Colon (tissue), 2 donors: ENCODE measurements at regions not wholly inside any gene's neighbourhood (a gene's known extent, or its start where the extent isn't known, plus 50 kb on each side); places are given as distances from the start of the nearest gene placed in this dataset.
"Not testable (repeated sequence)": the region's sequence is repeated elsewhere in the genome, so short reads cannot be mapped to it uniquely, and the experiment has no call there.

Experiments
- FAIRE-seq: peaks from 2 replicates; lab custom pipeline; 2012; peaks lifted over from hg19 to GRCh38; lab: Jason Lieb, UNC
- donor health status: control.
- donor health status: control.

DNA sequence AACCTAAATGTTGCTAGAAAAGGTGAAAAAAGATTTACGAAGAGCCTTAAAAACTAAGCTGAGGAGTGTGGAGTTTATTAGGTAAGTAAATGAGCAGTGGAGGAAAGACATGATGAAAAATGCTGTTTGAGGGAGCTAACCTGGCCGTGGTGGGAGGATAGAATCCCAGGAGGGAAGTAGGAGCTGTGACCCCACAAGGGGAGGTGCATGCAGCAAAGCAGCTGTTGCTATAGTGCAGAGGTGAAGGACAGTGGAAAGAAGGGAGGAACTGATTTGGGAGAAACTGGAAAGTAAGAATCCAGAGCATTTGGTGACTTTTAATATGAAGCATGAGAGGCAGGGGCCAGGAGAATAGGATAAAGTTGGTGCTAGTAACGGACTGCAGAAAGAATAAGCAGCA lies 271.7 kb upstream of the ADGRL2 start:
- no peak for FAIRE-seq

DNA sequence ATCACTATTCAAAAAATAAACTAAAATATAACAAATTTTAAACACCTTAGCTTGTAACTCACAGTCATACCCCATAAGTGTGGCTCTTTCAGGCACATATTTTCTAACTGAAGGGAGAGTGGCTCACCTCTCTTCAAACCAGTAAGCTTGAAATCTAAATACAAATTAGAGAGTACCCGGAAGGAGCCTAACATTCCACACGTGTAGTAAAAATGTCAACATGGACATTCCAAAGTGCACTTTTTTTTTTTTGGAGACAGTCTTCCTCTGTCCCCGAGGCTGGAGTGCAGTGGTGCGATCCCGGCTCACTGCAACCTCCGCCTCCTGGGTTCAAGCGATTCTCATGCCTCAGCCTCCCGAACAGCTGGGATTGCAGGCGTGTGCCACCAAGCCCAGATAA lies 275.6 kb upstream of the ADGRL2 start:
- FAIRE-seq = no peak

DNA sequence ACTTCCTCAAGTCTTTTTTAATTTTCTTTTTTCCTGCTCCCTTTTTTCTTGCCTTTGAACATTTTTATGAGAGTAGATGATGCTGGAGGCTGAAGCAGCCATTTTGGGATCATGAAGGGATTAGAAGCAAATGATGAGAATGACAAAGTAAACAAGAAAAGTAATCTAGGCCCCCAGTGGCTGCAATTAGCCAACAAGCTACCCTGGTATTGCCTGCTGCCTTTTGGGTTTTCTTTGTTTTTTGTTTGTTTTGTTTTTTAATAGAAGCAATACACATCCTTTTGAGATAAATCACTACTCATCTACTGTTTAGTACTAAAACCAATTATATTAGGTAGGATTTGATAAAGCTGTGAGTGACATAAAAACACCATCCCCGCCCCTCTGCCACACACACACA lies 280.7 kb upstream of the ADGRL2 start:
- no peak for FAIRE-seq

DNA sequence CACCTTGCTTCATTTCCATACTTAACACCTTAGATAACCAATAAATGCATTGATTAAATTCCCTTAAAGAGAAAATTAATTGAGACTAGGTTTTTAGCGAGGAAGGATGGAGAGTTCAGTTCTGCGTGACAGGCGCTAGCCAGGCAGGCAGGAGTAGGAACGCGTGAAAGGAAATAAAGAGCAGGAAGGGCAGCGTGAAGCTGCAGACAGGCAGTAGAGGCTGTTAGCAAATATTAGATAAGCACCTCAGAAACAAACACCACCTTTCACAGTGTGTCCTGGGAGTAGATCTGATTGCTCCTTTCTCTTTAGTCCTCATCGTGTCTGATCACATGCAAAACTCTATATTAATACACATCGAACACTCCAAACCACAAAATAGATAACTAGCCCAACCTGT lies 282.7 kb upstream of the ADGRL2 start:
- FAIRE-seq = no peak

DNA sequence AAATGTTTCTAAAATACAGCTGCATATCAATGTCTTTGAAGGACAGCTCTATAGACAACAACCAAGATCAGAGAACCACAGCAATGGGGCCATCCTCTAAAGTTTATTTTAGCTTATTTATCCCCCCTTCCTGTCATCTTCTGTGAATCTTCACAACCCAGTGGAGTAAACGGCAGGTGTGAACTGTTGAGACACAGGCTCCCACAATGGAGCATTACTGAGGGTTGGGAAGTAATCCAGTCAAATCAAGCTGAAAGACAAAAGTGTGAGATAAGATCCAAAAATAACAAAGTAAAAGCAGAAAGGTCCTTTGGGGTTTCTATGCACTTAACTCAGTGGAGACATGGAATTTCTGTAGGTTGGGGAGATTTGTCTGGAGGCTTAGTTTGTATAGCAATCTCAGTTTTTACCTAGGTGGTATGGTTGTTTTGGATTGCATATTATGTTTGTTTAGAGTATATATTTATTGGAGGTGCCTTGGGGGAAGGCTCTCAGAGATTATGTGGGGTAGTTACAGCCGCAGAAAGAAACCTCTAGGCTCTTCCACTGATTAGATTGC lies 286.9 kb upstream of the ADGRL2 start:
- FAIRE-seq = no peak

DNA sequence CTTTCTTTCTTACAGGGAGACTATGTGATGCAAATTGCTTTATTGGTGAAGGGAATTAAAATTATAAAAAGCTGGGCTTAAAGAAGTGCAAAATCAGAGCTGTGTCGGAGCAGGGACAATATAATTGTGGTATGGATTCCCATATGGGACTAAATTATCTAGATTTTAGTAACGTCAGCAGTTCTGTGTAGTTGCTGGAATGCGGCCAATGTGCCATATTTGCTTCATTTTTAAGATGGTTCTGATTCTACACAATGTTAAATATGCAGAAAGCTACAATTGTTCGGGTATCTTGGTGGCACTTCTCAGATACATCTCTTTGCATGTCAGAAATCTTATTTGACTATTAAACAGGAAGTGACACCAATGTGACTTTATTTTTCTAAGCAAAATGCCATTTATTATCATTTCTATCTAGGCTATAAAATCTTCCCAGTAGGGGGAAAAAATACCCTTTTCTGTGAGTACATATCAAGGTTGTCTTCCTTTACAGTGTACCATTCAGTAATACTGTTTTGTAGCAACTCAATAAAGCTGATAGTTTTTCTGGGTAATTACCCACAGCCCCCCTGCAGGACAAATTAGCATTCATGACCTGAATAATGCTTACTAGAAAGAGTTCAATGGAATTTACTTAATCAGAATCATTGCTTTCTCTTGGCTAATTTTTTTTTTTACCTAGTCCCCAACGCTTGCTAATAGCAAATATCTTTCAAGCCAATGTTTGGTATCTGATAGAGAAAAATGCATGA lies 288.3 kb upstream of the ADGRL2 start:
- no peak for FAIRE-seq

DNA sequence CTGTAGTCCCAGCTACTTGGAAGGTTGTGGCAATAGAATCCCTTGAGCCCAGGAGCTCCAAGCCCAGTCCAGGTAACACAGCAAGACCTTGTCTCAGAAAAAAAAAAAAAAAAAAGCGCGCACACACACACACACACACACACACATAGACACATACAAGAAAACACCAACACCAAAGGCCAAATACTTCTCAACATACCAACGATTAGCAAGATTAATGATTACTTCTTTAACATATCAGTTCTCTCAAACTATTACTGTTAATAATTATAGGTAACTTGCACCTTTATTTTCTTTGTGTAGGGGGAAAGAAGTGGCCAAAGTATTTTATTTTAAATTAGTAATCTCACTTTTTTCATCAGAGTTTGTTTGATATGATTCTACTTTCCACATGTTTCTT lies 289.5 kb upstream of the ADGRL2 start:
- no peak for FAIRE-seq

DNA sequence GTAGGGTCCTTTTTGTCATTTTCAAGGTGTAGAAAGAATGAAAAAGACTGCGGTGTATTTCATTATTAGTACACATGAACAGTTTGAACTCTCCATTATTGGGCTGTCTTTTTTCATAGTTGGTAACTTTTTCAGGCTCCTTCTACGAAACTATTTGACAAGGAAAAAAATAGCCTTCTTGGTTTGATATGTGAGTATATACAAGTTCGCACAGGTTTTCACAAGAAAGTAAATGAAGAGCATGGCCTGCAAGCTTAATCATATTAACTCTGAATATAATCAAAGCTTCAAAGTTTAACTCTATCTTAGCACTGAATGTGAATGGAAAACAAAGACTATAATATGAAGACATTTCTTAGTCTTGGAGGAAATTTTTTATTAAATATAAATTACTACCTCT lies 290.0 kb upstream of the ADGRL2 start:
- no peak for FAIRE-seq

DNA sequence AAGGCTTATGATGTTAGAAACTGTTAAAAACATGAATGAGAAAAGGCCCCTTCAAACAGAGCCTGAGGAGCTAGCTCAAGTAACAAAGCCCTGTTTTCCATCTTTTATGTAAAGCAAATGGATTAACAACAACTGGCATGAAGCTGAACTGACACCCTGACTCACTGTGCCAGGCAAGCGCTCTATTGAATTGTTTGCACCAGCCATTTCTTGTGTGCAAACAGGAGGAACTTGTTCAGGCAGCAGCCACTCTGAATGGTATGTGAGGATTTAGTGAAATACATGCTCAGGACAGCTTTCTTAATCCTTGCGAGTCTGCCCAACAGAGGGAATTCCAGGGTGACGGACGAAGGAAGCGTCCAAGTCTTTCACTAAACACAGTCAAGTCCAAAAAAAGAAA lies 291.1 kb upstream of the ADGRL2 start:
- FAIRE-seq = no peak

DNA sequence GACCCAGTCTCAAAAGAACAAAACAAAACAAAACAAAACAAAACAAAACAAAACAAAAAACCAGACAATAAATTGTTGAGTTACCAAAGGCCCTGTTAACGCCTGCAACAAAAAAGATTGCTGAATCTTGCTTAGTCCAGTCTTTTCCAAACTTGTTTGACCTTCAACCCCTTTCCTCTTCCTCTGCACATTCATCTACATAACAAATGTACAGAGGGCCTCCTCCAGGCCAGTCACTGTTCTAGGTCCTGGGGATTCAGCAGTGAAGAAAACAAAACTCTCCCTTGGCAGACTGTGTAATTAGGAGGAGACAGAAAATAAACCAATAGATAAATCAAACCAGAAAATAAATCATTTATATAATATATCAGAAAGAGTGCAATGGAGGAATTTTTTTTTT lies 294.0 kb upstream of the ADGRL2 start:
- no peak for FAIRE-seq

DNA sequence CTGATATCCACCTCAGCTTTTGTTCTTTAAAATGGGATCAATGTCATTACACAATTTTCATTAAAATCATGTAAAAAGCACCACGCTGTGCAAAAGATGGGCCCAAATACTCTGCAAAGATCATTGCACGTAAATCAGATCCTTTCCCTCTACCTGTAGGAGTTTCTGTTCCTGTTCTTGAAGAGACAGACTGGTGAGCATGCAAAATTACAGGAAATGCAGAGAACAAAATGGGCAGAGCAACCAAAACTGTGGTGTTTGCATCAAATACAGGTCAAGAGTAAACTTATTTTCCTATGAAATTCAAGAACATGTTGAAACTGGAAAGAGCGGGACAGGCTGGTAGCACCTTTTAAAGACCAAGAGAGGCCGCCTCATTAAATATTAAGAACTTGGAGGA lies 294.9 kb upstream of the ADGRL2 start:
- no peak for FAIRE-seq

DNA sequence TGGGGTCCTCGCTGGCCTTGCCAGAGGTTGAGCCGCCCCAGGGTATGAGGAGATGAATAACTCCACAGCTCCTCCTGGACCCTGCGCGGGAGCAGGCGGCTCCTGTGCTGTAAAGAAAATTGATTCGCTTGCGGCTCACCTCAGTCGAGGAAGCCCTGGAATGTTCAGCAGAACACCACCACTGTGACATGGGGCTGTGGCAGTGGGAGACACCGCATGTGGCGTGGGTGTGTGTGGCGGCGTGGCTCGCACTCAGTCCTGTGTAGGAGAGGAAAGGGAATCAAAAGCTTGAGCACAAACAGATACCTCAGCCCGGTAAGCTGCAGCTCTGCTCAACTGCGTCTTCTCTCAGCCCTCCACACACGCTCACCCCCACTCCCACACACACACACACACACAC lies 295.9 kb upstream of the ADGRL2 start:
- not testable (repeated sequence) for FAIRE-seq

DNA sequence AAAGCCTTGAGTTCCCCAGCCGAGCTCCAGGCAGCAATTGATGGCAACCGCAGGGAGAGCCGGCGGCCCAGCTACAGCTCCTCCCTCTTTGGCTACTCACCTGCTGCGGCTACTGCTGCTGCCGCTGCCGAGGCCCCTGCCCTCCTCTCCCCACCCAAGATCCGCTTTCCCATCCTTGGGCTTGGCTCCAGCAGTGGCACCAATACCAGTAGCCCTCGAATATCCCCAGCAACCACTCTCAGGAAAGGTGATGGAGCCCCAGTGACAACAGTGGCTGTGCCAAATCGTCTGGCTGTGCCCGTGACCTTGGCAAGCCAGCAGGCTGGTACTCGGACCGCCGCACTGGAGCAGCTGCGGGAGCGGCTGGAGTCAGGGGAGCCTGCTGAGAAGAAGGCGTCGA lies 298.0 kb upstream of the ADGRL2 start:
- not testable (repeated sequence) for FAIRE-seq

DNA sequence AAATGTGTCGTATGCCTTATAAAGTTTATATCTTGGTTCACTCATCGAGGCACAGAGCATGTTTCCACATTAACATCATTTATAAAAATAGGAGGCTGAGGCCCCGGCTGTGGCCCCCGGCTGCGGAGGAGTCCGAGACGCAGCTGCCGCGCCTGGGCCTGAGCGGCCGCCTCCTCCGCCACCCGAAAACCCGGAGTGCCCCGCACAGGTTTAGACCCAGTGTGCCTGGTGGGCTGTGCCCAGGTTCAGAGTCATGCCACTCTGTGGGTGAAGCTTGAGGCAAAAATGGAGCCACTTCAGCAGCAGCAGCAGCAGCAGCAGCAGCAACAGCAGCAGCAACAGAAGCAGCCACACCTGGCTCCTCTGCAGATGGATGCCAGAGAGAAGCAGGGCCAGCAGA lies 299.2 kb upstream of the ADGRL2 start:
- not testable (repeated sequence) for FAIRE-seq

DNA sequence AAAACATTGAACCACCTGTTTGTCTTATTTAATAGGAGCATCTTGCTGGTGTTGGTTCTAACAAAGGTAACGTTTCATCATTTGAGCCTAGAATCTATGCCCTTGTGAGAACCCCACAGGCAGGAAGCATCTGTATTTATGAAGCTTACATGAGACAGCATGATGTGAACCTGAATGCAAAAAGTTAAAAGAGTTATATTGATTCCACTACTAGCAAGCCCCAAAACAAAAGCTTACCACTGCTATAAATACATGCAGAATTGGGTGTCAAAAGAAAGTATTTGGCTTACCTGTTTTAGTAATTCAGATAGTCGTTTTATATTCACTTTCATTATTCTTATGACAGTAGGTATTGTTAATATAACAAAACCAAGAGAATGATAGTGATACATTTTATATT lies 301.2 kb upstream of the ADGRL2 start:
- no peak for FAIRE-seq

DNA sequence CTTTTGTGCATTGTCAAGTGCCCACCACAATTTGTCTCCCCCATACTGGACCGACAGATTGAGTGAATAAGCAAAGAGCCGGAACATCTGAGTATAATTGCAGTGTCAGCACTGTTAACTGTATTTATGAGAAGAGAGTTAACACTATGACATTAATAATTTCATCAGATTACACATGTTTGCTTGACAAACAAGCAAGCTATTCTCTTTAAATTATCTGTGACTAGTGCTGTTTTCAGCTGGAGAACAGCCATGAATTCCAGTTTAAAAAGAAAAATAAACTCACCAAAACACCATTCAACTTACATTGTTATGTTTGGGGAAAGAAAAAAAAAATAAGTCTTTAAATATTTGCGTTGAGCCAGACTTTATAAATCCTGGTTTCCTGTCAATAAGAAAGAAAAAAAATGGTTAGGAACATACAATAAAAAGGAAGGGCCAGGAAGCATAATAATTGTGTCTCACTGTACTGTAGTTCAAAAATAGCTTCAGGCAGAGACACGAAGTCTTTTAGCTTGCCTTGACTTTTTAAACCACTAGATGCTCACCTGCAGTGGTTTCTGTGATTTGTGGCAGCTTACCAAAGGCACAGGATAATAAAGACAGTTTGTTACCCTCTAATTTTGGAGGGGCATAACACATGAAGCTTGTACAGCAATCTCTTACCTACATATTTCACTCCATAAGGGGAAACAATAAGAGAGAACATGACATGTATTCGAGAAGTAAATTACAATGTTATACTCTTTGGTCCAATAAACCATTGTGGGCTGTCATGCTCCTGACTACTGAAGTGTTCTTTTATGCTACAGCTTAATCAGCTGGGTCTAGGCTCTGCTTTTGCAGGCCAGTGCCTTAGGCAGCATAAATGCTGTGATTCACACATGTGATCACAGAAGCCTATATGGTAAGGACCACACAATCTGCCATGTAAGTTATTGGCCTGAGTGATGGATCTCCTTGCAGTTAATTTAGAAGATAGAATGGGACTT lies 302.0 kb upstream of the ADGRL2 start:
- FAIRE-seq = no peak

DNA sequence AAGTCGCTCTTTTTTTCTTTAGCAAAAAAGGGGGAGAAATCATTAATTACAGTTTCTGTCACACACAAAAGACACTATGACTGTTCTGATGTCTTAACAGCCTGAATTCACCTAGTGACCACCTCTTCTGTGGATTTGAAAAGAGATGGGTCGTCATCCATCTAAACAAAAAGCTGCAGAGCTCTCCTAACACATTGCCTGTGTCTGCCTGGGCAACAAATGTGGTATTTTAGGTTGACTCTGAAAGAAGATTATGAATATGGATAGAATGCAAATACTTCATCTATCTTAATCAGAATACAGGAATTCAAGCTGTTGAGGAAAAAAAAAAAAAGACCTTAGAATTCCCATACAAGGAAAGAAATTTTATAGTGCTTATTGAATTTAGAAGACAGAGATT lies 304.4 kb upstream of the ADGRL2 start:
- FAIRE-seq = no peak

DNA sequence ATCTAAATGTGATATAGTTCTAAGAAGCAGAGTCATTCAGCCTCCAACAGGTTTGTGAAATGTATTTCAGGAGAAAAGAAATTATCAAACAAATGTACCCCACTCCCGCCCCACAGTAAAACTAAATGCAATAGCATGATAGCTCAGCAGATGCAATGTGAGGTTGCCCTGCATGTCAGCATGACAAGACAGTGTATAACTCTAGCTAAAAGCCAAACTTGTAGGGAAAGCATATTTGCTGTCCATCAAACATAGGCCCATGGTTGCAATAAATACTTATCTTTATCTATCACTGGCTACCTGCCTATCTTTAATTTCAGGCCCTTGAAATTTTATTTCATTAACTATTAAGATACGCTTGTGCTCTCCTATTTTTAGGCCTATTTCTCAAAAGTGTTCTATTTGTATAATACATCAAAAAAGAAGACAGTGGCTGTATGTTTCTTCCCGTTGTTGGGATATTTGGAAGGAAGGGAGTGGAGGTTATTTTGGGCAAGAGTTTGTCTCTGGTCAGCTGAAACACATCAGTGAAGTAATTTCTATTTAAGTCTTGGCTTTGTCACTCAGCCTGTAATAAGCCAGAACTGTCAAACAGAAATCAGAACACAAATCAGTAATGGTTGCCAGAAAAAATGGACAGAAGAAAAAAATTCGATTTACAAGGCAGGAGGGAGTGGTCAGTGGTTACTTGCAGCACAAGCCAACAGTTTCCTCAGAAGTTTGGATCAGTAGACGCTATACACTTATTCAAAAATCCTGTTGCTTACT lies 307.4 kb upstream of the ADGRL2 start:
- FAIRE-seq = no peak

DNA sequence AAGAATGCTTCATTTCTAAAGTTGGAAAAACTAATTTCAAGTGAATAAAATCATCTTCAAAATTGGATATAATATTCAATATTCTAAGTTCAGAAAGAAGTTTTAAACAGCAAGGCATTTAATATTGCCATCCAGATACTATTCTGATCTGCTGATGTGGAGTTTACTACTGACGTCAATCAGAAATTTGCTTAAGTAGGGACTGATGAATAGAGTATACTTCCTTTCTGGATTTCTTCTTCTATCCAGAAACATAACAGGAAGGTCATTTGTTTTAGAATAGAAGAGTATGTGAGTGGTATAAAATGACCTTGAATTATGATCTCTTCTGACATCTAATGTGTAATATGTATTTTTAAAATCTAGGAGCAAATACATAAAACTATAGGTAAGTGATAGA lies 308.1 kb upstream of the ADGRL2 start:
- no peak for FAIRE-seq

DNA sequence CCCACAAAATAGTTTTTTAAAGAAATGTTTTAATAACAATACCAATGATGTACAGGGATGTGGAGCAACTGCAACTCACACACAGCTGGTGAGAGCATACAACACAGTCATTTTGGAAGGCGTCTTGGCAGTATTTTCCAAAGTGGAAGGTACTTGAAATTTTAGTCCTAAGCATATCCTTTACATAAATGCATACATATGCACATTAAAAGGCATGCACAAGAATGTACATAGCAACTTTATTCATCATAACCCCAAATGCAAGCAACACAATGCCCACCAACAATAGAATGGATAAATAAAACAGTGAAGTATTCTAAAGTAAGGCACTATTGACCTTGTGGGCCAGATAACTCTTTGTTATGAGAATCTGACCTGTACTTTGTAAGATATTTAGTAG lies 310.1 kb upstream of the ADGRL2 start:
- FAIRE-seq = no peak

DNA sequence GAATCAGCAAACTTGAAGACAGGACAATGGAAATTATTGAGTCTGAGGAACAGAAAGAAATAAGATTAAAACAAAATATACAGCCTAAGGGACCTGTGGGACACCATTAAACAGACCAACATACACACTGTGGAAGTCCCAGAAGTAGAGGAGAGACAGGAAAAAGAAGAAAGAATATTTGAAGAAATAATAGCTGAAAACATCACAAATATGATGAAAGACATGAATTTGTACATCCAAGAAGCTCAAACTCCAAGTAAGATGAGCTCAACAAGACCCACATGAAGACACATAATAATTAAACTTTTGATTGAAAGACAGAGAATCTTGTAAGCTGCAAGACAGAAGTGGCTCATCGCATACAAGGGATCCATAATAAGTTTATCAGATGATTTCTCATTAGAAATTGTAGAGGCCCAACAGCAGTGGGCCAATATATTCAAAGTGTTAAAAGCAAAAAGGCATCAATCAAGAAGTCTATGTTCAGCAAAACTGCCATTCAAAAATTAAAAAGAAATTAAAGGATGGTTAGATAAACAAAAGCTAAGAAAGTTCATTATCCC lies 311.3 kb upstream of the ADGRL2 start:
- no peak for FAIRE-seq

DNA sequence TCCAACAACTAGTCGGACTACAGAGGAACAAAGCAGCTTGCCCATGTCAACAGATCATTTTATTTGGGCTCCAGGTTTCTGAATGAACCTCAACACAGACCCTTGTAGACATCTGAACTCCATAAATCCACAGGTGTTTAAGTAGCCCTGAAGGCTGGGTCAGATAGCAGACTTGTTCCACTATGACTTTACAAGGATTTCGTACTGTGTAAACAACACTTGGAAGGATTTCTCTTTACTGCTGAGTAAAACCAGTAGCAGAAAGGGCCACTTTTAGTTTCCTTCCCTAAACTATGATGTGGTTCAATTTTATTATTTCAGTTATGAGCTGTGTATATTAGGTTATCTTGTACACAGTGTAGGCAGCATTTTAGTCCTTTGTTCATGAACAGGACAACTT lies 316.4 kb upstream of the ADGRL2 start:
- no peak for FAIRE-seq
